HL-60 (cell line): ENCODE measurements at regions not wholly inside any gene's neighbourhood (a gene's known extent, or its start where the extent isn't known, plus 50 kb on each side); places are given as distances from the start of the nearest gene placed in this dataset.

Source experiments
- CTCF ChIP-seq: IDR thresholded peaks from one replicate; pipeline ENCODE4 v1.5.1; 2011; ENCODE audit warnings: low read length, control low read depth, inconsistent platforms; ENCODE audit not compliant: insufficient read depth
- GABPA ChIP-seq: IDR thresholded peaks from 2 replicates; pipeline ENCODE4 v1.6.1; 2012; ENCODE audit warnings: low read depth
- REST ChIP-seq: IDR thresholded peaks from 2 replicates; pipeline ENCODE4 v1.6.1; 2012; ENCODE audit warnings: low read depth; ENCODE audit not compliant: insufficient replicate concordance

DNA sequence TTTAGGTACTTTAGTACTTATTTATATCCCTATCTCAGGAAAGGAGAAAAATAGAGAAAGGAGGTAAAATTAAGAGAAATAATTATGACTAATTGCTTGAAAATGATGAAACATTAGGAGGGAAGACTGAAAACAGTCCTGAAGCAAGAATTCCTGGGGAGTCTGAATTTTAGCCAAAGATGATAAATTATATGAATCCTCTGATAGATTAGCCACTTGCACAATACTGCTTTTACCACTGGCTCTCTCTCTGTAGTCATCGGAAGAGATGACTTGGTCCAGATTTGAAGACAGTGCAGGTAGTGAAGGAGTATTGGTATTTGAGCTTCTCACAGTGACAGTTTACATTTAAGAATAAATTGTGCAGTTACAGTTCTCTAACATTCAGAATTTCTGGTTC lies 83.8 kb upstream of the CLEC14A start:
- TF ChIP-seq CTCF (no peak), REST (no peak), GABPA (no peak)
